ENCODE measurements at regions not wholly inside any gene's neighbourhood (a gene's known extent, or its start where the extent isn't known, plus 50 kb on each side); places are given as distances from the start of the nearest gene placed in this dataset.
"Not testable (repeated sequence)": the region's sequence is repeated elsewhere in the genome, so short reads cannot be mapped to it uniquely, and the experiment has no call there.

DNA sequence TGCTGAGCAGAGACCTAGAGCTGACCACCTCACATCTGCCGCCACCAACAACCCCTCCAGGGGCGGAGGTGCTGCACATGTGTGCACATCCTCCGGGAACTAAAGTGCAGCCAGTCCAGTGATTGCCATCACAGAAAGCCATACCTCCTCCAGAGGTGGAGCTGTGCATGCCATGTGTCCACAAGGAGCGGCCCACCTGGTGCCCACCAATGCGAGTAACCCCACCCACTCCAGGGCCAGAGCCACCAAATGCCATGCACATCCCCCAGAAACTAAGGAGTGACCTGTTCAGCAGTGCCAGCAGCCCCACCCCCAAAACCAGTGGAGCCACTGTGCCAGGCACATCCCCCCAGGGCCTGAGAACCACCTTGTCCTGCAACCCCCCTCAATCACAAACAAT is 557.9 kb downstream of the UQCRFS1 start:
- DNase-seq, result no peak

DNA sequence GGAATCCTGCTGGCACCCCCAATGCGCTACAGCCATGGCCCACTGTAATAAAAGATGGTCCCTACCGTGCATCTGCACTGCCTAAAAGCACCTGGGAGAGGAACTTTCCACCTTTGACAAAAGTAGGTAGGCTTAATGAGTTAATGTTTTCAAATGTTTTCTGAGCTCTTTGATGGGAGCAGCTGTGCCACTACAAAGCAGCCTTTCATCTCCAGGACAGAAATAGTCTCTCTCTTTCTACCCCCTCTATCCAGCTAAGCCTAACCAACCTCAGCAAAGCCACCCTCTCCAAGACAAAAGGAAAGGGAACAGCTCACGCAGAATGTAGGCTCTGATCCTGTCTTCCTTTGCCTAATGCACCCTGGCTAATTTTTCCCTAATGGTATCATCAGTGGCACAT is 560.2 kb downstream of the UQCRFS1 start:
- no peak for DNase-seq

DNA sequence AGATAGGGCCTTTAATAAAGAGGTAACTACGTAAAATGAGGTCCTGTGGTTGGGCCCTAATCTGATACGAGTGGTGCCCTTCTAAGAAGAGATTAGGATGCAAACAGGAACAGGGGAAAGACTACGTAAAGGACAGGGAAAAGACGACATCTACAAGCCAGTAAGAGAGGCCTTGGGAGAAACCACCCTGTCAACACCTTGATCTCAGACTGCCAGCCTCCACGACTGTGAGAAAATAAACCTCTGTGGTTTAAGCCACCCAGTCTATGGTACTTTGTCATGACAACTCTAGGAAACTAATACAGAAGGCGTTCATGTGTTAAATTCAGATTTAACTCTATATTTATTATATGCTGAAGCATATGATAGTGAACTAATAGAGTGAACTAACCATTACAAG is 566.3 kb downstream of the UQCRFS1 start:
- DNase-seq, result no peak

DNA sequence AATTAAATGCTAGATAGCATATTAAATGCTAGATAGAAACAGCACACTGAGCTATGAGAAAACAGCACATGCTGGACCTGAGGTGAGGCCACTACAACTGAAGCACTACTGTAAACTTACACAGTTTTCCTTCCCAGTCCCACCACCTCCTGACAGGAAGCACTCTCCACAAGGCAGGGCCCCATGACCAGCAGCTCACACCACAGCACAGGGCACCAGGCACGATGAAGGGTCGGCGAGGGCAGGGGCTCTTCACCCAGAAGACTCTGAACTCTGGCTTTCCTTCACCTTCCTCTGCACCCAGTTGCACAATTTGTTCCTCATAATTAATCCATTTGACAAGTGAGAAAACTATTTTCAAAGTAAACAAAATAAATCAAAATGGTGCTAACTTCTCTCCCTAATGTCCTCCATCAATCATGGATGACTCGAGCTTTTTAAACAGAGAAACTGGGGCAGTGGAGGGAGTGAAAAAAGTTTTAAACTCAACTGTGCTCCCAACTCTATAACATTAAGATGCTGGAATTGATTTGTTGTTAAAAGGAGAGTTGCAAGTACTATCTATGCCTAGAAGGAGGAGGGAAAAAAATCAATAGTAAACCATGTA is 568.7 kb downstream of the UQCRFS1 start:
- DNase-seq, result no peak

DNA sequence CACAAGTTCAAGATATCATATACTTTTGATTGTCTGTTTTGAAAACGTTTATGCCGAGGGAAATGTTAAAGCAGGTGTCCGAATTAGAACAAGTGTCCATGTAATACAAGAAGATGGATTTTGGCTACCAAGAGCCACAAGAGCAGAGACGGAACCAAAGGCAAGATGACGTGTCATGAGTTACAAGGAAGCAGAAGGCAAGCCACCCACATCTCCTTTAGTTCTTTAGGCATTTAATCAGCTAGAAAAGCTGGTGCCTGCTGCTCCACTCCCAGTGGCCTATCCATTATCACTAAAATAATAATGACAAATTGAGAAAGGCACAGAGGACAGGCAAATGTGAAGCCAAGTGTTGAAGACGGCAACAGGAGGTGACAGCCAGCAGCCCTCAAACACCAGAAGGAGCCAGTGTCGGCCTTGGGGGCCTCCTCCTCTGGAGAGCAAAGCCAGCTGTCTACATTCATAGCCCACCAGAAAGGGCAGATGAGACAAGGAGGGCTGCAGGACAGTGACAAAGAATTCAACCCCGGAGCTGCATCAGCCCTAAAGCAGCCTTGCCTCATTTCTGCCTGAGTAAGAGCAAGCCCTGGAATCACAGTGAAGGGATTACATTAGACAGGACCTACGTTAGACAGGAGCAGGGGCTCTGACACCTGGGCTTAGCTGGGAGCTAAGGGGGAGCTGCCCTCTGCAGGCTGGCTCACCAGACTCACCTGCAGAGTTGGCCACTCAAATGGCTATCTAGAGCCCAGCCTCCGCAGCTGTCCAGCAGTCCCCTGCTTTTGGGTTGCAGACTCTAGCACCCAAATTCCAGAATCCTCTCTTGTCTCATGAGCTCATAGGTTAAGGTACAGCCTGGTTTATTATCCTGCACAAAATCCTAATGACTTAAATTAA is 569.9 kb downstream of the UQCRFS1 start:
- no peak for DNase-seq

DNA sequence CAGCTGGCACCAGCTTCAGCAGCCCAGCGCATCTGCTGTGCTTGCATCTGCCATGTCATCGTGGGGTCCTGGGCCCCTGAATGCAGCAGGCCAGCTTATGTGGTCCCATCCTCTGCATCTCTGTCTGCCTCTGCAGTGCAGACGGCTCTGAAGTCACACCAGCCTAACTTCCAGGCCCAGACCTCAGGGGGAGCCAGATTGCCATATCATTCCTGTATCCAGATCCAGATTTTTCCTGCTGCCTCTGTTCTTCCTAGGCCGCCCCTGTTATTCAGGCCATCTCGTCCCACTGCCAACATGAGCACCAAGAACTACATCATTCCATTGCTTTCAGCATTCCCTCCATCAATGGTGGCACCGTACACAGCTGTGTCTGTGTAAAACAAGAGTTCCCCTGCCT is 571.6 kb downstream of the UQCRFS1 start:
- DNase-seq, result no peak

DNA sequence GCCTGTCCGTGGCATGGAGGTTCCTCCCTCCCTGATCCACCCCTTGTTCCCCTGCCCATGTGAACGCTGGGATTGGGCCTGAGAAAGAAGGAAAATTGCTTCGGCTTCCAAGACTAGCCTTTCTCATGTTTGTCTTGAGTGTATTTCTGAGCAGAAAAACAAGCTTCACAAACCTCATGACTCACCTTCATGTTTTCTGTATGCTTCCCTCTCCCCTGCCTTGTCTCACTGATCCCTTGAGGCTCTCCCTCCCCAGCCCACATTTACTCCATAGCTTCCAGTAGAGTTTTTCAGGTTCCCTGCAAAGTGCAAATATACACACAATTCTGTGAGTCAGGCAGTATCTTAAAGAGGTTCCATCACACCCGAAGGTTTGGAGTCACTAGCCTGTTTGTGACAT is 572.4 kb downstream of the UQCRFS1 start:
- DNase-seq, result no peak

DNA sequence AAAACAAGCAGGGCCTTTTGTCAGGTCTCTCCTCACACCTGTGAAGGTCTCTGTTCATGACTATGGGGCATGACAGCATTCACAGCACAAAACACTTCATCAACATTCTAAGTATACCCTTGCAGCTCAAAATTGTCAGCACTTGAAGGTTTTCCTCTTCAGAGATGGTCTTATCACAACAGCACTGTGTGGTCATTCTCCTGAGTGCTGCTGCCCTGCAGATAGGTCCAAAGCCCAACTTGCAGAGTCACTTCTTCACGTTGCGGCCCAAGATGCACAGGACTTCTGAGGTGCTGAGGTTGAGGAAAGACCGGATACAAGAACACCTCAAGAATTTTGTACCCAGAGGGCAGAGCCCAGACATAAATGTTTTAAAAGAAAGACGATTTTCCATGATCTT is 574.5 kb downstream of the UQCRFS1 start:
- no peak for DNase-seq

DNA sequence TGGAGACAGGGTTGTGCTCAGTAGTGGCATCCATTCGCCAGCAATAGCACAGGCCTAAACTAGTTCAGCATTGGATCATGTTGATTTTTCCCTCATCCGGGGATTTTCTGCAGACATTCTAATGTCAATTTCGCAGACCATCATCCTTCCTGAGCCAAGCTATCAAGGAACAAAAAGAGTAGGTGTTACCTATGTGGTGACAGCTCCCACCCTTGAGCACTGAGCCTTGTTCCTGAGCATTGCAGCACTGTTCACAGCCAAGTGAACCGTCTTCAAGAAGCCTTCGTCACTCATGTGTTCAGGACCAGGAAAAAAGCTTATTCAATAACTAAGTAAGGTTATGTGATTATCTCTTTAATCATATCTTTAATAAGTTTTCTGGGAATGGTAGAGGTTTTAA is 576.2 kb downstream of the UQCRFS1 start:
- DNase-seq, result no peak

DNA sequence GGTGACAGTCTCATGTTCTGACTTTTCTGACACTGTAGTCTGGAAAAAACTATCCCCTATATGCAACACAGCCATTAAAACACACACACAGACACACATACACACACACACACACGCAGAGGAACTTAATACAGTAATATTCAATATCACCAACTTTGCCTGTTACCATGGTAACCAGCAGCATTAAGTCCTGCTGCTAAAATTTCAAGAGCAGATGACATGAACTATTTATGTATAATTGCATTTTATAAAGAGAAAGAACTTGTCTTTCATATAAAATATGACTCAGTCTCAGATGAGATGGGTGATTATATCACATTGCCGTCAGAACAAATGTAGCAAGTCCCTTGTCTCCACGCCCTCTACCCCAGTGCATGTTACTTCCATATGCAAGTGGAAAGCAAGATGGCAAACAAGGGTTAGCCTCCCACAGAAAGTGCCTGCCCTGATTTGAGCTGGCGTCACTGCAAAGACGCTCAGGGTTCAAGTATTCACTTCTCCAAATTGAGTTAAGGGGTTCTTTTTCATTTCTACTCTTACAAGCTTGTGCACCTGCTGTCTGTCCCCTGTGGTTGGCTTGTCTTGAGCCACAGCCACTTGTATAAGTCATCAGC is 576.8 kb downstream of the UQCRFS1 start:
- no peak for DNase-seq

DNA sequence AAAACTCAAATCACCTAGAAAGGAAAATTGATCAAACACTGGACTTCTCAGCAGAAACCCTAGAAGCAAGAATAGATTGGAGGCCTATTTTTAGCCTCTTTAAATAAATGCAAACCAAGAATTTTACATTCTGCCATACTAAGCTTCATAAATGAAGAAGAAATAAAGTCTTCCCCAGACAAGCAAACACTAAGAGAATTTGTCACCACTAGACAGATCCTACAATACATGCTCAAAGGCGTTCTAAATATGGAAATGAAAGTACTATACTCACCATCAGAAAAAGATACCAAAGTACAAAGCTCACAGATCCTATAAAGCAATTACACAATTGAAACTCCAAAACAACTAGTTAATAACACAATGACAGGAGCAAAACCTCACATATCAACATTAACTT is 578.1 kb downstream of the UQCRFS1 start:
- no peak for DNase-seq

DNA sequence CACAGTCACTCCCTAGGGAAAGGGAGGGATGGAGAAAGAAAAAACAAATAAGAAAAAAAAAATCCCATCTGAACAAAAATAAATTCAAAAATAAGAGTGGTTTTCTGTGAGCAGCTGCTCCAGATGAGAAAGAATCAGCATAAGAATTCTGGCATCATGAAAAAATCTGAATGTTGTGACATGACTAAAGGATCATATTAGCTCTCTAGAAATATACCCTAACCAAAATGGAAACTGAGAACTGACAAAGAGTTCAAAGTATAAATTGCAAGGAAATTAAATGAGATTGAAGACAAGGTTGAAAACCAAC is 579.0 kb downstream of the UQCRFS1 start:
- no peak for DNase-seq

DNA sequence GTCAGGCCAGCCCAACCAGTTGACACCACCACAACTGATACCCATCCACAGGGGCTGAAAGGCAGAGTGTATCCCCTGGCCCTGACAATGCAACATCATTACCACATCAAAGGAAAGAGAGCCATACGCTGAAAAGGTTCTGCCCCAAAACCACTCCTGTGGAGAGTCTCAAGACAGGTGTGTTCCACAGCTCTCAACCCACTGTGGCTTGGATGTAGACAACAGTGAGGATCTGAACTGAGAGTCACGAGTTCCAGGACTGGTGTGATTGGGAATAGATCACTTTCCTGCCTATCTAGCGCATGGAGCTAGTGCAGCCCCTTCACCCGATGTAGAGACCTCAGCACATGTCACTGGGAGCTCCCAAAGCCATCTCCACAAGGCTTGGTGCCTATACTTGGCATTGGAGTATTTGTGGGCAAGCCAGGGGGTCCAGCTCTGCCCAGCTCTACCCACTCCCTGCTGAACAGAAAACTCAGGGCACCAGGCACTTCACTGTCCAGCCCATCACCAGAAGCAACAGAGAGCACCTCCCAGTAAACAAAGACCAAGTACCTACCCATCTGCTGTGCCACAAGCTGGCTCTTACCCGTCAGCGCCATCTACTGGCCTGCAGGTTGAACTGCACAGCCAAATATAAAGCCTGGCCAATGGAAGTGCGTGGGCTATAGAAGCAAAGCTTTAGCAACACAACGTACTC is 579.5 kb downstream of the UQCRFS1 start:
- DNase-seq, result no peak

DNA sequence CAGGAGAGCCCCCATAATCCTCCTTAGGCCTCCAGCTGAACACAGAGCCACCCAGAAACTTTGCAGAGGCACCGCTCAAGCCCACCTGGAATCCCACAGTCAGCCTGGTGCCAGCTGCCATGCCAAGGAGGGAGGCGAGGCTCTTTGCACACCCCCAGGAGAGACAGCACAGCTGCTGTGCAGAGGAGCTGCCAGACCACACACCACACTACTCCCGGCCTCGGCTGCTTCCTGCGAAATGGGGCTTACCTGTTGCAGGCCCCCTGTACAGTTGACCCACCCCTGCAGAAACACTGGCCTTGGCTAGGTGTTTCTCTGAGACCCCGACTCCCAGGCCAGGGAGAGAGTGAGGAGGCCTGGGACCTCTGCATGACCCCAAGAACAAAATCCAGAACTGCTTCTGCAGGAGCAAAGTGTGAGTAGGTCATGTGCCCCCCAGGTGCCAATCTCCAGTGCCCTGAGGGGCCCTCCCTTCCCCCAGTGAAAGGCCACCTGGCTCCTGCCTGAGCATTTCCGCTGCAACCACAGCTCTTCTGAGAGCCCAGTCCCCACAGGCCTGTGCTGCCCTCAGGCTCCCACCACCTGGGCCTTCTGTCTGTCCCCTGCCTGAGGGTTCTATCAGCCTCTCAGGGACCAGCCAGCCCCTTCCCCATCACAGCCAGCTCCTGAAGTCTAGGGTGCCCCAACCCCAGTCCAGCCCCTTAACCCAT is 580.4 kb downstream of the UQCRFS1 start:
- no peak for DNase-seq

DNA sequence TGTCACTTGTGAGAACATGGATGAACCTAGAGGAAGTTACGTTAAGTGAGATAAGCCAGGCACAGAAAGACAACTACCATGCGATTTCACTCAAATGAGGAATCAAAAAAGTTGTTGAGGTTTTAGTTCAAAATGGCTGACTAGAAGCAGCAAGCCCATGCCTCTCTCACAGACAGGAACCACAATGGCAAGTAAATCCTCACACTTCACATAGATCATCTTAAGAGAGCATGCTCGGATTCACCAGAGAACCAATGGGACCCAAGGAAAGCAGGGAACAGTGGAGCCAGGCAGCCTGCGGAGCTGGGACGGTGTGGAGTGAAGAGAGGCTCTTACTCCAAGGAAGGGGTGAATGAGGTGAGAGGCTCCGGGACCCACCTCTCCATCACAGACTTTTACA is 581.0 kb downstream of the UQCRFS1 start:
- no peak for DNase-seq

DNA sequence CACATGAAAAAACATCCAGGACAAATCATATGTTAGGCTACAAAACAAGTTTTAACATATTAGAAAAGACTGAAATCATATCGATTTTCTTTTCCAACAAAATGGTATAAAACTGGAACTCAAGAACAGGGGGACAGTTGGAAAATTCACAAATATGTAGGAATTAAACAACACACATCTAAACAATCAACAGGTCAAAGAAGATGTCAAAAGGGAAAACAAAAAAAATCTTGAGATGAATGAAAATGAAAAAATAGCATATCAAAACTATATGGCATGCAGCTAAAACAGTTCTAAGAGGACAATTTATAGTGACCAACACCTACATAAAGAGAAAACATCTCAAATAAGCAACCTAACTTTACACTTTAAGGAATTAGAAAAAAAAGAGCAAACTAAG is 585.3 kb downstream of the UQCRFS1 start:
- no peak for DNase-seq

DNA sequence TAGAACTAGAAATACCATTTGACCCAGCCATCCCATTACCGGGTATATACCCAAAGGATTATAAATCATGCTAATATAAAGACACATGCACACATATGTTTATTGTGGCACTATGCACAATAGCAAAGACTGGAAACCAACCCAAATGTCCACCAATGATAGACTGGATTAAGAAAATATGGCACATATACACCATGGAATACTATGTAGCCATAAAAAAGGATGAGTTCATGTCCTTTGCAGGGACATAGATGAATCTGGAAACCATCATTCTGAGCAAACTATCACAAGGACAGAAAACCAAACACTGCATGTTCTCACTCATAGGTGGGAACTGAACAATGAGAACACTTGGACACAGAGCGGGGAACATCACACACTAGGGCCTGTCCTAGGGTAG is 586.5 kb downstream of the UQCRFS1 start:
- not testable (repeated sequence) for DNase-seq

DNA sequence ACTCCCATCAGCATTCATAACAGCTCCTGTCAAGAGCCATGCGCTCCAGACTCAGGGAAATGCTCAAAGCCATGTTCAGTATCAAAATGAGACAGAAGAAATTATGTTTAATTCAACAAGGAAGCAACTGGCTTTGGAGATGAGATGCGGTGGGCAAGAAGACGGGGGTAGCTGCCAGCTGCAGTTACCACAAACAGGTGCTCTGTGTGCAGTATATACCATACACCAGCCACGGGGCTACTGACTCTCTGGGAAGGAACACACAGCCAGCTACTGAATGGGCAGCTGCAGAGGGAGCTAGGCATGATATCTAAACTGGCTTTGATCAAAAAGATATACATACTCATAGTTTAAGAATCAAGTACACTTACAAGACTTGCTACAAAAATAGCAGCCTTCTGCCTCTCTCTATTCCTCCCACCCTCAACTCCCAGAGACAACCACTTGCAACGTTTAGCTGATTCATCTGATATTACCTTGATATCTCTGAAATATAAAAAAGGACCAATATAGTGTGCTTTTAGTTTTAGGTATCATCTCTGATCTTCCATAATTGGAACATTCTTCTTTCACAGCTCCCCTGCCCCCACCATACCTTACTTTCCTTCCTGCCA is 593.0 kb downstream of the UQCRFS1 start:
- DNase-seq, result no peak

DNA sequence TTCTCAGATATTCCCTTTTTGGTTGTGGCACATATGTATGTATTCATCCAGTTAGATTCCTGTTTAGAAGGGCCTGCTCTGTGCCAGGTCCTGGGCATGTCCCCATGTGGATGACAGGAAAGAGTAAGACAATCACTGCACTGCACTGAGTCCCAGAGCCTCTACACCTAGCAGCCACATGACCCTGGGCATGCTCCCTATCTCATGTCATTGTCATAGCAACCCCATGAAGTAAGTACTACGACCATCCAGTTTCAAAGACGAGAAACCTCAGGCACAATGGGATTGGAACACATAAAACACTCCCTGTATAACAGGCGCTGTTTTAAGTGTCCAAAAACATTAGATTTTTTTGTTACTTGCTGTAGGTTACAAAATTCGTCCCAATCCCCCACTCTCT is 594.4 kb downstream of the UQCRFS1 start:
- no peak for DNase-seq

DNA sequence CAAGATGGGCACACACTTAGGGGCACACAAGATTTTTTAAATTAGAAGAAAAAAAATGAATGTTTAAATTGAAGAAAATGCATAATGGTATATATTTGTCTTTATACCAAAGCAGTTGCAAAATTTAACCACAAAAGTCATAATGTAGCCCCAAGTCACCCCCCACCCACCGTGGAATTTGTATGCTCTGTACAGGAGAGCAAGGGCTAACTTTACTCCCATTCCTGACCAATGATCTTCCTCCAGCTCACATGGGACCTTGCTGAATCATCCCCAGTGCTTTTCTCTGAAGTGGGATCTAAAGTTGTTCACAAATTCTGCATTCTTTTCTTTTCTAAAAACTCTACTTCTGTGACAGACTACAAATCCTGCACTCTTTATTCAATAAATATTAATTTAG is 597.0 kb downstream of the UQCRFS1 start:
- DNase-seq, result no peak

DNA sequence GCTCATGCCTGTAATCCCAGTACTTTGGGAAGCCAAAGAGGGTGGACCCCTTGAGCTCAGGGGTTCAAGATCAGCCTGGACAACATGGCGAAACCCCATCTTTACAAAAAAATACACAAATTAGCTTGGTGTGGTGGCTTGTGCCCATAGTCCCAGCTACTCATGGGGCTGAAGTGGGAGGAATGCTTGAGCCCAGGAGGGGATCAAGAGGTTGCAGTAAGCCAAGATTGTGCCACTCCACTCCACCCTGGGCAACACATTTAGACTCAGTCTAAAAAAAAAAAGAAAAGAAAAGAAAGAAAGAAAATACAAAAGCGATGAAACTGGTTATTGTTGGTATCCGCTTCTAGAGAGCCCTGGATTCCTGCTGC is 597.4 kb downstream of the UQCRFS1 start:
- no peak for DNase-seq

DNA sequence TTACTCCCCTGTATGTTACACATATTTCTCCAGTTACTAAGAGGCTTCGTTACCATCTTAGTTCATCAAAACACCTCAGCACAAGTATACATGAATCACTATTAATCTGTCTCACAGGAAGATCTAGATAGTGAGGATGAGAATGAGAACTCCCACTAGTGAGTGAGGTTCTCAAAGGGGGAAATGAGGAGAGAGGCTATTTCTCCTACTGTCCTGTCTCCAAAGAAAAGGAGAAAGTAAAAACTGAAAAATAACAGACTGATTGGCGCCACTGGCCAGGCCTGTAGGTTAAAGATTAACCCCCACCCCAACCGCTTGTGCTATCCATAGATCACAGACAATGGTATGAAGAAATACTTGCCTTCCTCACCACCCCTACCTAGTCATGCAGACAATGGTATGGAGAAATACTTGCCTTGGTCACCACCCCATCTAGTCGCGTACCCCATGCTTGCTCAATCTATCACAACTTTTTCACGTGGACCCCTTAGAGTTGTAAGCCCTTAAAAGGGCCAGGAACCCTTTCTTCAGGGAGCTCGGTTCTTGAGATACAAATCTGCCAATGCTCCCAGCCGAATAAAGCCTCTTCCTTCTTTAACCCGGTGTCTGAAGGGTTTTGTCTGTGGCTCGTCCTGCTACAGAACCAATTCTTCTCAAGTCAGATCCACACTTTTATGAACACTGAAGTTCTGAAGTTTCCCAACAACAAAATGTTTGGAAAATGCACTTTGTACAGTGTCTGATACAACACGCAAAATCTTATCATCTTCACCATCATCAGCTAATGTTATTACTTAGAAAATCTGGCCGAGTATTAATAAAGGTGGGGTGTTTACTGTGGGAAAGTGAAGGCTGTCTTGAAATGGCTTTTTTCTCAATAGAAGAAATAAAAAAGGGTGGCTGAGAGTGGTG is 598.1 kb downstream of the UQCRFS1 start:
- no peak for DNase-seq
